Adipocyte (in vitro differentiated cells): ENCODE measurements at regions not wholly inside any gene's neighbourhood (a gene's known extent, or its start where the extent isn't known, plus 50 kb on each side); places are given as distances from the start of the nearest gene placed in this dataset.
A peak's percentile ranks its signal among the peaks of the same experiment; 100 is the strongest.

ENCODE experiments used
- DNase-seq: peaks from one replicate; pipeline ENCODE4 v3.0.0-alpha.2; 2015; ENCODE audit warnings: low read depth
- H3K27me3 ChIP-seq: replicated peaks from 2 replicates; pipeline ENCODE4 v1.7.0; 2013; ENCODE audit warnings: mild to moderate bottlenecking, low read length, moderate library complexity; ENCODE audit not compliant: control insufficient read depth, insufficient read depth
- H3K36me3 ChIP-seq: 2 replicates; pipeline ENCODE4 v1.7.0; 2013; ENCODE audit warnings: low read length, mild to moderate bottlenecking, moderate library complexity; ENCODE audit not compliant: control insufficient read depth, insufficient read depth, severe bottlenecking
- H3K4me1 ChIP-seq: 2 replicates; pipeline ENCODE4 v1.7.0; 2013; ENCODE audit warnings: mild to moderate bottlenecking, low read length, moderate library complexity; ENCODE audit not compliant: control insufficient read depth, insufficient read depth
- H3K4me3 ChIP-seq: 2 replicates; pipeline ENCODE4 v1.7.0; 2013; ENCODE audit warnings: mild to moderate bottlenecking, low read length, moderate library complexity
- H3K9ac ChIP-seq: 2 replicates; pipeline ENCODE4 v1.7.0; 2013; ENCODE audit warnings: mild to moderate bottlenecking, low read length, moderate library complexity
- H3K9me3 ChIP-seq: 2 replicates; pipeline ENCODE4 v1.7.0; 2013; ENCODE audit warnings: mild to moderate bottlenecking, low read length, moderate library complexity; ENCODE audit not compliant: control insufficient read depth

DNA sequence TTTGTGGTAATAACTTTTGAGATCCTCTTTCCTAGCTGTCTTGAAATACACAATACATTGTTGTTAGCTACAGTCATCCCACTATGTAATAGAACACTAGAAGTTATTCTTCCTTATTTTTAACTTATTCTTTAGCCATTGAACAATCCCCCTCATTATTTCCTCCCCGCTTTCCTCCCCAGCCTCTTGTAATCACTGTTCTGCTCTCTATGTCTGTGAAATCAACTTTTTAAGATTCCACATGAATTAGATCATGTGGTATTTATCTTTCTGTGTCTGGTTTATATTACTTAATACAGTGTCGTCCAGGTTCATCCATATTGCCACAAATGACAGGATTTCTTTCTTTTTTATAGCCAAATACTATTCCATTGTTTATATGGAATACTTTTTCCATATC lies 72.9 kb downstream of the SLC10A2 start:
- H3K27me3 ChIP-seq, result no peaks in the 10 kb centered on the region
- H3K4me1 ChIP-seq, result peaks cover 8% of the 10 kb centered on the region
- DNase-seq, result peak; percentile 8
- H3K36me3 ChIP-seq, result no peaks in the 10 kb centered on the region
- no peak overlapping the region for H3K4me3 ChIP-seq
- no peak overlapping the region for H3K9ac ChIP-seq
- peaks cover 2% of the 10 kb centered on the region for H3K9me3 ChIP-seq

DNA sequence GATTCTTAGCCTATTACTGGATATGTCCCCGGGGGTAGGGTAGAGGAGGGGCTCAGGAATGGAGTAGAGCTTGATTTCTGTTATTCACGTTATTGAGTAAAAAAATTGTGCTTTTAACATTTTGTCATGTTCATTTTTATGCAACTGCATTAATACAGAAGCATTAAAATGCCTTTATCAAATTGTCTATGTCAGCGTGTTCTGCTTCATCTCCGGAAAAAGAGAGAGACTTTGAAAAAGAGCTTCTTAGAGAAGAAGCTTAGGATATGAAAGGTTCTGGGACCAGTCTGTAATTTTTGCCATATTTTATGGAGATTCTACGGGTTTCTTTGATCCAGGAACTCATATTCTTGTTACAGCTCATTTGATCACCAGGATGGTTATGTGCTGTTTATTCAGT lies 82.0 kb downstream of the SLC10A2 start:
- Histone ChIP-seq H3K4me1 (peaks cover 13% of the 10 kb centered on the region), H3K9me3 (peaks cover 3% of the 10 kb centered on the region), H3K4me3 (no peak overlapping the region), H3K9ac (no peak overlapping the region), H3K36me3 (no peaks in the 10 kb centered on the region), H3K27me3 (no peaks in the 10 kb centered on the region)
- no peak for DNase-seq

DNA sequence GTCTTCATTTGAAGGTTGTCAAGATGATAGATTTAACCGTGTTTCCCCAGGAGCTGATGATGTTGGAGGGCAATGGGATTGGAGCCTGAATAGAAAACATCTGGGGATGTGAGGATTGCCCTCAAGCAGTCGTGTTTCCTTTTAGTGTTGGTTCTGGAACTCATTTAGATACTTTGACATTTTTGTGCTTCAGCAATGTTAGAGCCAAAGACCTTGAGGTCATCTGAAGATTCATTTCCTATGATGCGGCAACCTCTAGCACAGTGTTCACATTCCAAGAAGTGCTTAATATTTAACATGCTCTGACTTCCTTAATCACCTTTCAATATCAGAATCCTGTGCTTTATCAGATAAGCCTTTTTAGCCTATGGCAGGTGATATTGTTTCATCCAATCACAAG lies 82.7 kb downstream of the SLC10A2 start:
- Histone ChIP-seq H3K9me3 (peaks cover 3% of the 10 kb centered on the region), H3K4me3 (no peak overlapping the region), H3K36me3 (no peaks in the 10 kb centered on the region), H3K9ac (no peak overlapping the region), H3K27me3 (no peaks in the 10 kb centered on the region), H3K4me1 (peaks cover 13% of the 10 kb centered on the region)
- peak; percentile 60 for DNase-seq

DNA sequence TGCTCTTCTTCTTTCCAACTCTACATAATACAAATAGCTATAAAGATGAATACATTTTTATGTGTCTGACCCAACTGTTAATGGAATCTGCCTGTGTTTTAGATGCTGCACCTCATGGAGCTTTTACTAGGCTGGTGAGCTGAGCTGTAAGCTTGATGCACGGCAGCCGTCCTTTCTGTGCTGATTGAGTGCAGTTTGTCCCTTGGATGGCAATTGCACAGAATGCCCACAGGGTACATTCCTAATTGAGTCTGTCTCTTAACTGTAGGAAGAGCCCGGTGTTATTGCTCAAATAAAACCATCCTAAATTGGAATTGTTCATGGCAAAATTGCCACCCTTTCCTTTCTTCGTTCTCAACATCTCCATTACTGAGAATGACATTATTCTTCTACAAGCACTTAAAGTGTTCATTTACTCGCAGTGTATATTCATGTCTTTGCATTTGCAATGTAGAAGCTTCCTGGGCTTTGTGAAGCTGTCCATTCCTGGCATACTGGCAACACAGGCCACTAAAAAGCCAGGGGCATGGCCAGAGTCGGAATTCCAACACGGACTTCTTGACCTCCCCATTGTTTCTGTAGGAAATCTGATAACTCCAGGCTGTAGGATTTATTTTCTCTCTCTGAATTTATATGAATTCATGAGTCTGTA lies 85.8 kb downstream of the SLC10A2 start:
- no peak overlapping the region for H3K9ac ChIP-seq
- no peak for DNase-seq

DNA sequence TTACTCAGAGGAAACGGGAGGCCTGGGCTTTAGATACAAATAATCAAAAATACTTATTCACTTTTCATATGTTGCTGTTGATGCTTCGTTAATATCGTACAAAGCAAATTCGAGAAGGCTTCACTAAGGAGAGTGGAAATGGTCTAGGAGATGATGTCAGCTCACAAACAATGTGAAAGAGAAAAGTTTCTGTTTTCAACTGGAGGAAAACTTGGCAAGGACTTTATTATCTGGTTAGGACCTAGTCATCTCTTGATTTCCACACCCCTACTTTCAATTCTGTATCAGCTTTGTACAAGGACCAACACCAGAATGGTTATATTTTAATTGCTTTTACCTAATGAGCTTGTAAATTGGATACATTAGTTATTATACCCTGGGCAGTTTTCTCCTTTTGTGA lies 88.0 kb downstream of the SLC10A2 start:
- Histone ChIP-seq H3K9ac (peak overlapping the region; percentile 76), H3K4me1 (peaks cover 11% of the 10 kb centered on the region), H3K9me3 (no peaks in the 10 kb centered on the region), H3K27me3 (no peaks in the 10 kb centered on the region), H3K4me3 (peak overlapping the region; percentile 86), H3K36me3 (no peaks in the 10 kb centered on the region)
- DNase-seq, result peak; percentile 63

More for the DNA sequence above, 85.8 kb downstream of the SLC10A2 start:
- H3K4me1 ChIP-seq, result peaks cover 22% of the 10 kb centered on the region
- no peaks in the 10 kb centered on the region for H3K27me3 ChIP-seq
- H3K4me3 ChIP-seq, result no peak overlapping the region
- H3K9me3 ChIP-seq, result no peaks in the 10 kb centered on the region
- H3K36me3 ChIP-seq, result no peaks in the 10 kb centered on the region

DNA sequence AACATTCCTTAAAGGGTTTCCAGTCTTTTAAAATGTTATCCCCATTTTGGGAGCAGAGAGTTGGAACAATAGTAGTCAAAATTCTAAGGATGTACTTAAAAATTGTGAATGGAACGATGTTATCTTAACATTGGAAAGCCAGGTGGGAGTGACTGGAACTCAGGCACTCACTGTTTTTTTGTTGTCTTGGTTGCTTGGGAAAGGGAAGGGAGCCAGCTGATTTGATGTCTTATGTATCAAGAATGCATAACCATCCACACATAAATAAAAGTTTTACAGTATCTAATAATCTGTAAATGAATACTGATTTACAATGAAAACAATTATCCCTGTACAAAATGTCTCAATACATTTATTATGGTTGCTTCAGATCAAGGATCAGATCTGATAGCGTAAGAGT lies 88.7 kb downstream of the SLC10A2 start:
- Histone ChIP-seq H3K9me3 (no peaks in the 10 kb centered on the region), H3K9ac (peak overlapping the region; percentile 76), H3K4me3 (peak overlapping the region; percentile 86), H3K27me3 (peaks cover 4% of the 10 kb centered on the region), H3K4me1 (peaks cover 9% of the 10 kb centered on the region), H3K36me3 (no peaks in the 10 kb centered on the region)
- DNase-seq, result peak; percentile 35

DNA sequence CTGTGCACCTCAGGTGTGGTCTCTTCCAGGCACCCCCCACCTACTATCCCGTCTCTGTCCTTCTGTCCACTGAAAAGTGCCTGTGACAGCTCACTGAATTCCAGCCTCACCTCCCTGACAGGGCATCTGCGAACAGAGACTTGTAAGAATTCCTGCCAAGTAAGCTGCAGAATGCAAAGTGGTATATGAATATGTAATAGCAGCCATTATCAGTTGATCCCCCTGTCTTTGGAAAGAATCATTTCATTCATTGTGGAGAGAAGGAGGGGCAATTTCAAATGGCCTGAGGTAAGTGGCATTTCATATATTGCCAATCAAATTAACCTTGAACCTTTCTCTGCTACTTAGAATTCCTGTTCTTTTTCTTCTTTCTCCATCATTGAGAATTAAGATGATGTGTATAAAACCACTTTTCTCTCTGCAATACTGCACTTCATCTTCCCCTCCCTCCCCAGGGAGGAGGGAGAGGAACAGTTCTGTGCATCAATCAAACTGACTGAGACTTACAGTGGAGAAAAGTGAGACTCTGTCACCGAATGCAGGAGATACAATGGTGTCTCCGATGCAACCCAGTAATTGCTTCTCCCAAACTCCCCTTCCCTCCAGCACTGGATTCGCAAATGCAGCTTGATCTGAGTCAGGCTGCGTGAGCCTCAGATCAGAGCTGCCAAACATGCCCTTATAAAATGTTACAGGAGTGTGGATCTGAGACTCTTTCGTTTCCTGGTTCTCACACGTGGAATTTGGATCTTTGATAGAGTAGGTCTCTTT lies 91.7 kb downstream of the SLC10A2 start:
- Histone ChIP-seq H3K36me3 (no peaks in the 10 kb centered on the region), H3K4me1 (peaks cover 9% of the 10 kb centered on the region), H3K9ac (no peak overlapping the region), H3K4me3 (no peak overlapping the region), H3K27me3 (peaks cover 6% of the 10 kb centered on the region), H3K9me3 (no peaks in the 10 kb centered on the region)
- no peak for DNase-seq

DNA sequence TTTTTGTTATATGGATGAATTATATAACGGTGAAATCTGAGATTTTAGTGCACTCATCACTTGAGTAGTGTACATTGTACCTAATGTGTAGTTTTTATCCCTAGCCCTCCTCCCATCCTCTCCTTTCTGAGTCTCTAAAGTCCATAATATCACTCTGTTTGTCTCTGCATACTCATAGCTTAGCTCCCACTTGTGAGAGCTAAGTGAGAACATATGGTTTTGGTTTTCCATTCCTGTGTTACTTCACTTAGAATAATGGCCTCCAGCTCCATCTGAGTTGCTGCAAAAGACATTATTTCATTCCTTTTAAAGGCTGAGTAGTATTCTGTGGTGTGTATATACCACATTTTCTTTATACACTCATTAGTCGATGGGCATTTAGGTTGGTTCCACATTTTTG lies 94.0 kb downstream of the SLC10A2 start:
- Histone ChIP-seq H3K9ac (no peak overlapping the region), H3K27me3 (peaks cover 6% of the 10 kb centered on the region), H3K4me1 (peaks cover 2% of the 10 kb centered on the region), H3K9me3 (no peaks in the 10 kb centered on the region), H3K4me3 (no peak overlapping the region), H3K36me3 (no peaks in the 10 kb centered on the region)
- peak; percentile 51 for DNase-seq

DNA sequence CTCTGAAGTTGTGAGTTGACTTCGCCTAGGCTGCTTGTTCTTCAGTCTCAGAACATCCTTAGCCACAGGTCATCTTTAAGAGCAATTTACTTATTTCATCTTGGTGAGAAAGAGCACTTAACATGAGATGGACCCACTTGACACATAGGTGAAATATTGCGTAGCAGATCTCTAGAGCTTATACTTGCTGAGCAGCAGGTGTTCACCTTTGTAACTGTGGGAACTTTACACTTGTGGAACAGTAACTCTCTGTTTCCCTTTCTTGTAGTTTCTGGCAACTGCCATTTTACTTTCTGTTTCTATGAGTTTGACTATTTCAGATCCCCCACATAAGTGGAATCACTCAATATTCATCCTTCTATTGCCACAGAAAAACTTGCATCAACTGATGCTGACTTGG lies 95.7 kb downstream of the SLC10A2 start:
- Histone ChIP-seq H3K4me1 (no peaks in the 10 kb centered on the region), H3K36me3 (no peaks in the 10 kb centered on the region), H3K9me3 (no peaks in the 10 kb centered on the region), H3K9ac (no peak overlapping the region), H3K27me3 (peaks cover 6% of the 10 kb centered on the region), H3K4me3 (no peak overlapping the region)
- no peak for DNase-seq

DNA sequence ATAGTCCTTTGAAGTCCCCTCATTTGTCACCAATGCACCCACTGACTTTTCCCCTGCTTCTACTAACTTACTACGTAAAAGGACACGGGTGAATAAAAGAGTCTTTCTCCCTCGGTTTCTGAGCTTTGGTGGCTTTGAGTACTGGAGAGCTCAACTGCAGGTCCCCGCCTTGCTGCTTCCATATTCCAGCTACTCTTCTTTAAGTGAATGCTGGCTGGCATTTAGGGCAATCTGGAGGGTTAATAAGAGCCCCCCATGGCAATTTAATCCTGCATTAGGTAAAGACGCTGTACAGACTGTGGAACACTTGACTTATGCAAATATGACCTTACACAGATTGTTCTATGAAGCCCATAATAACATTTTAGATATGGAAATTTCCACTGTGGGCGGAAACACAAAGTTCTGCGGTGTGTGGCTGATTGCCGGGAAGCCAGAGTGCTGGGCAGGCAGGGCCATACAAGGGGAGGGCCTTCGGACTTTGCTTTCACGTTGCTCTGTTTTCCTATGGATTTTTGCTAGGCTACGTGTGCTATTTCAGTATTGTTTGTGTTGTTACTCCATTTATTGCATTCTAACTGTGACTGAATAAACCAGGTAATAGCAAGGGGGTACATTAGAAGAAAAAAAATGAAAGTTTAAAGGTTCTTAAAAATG lies 97.5 kb downstream of the SLC10A2 start:
- Histone ChIP-seq H3K9ac (no peak overlapping the region), H3K4me1 (no peaks in the 10 kb centered on the region), H3K9me3 (no peaks in the 10 kb centered on the region), H3K4me3 (no peak overlapping the region), H3K36me3 (no peaks in the 10 kb centered on the region), H3K27me3 (peaks cover 10% of the 10 kb centered on the region)
- DNase-seq, result no peak

DNA sequence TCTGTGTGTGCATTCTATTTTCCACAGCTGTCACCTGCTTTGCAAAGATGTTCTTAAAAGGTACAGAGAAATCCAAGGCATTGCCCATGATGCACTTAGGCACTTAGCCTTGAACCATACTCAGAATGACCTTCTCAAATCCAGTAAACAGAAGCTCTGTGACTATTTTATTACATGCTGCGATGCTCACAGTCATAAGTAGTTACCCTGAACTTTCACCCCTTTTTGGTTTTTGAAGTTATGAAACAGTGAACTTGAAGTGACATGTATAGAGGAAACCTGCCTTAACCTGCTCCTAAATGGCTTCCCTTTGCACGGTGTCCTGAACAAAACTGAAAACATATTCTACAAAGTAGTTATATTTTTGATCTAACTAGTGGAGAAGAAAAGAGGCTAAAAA lies 100.4 kb downstream of the SLC10A2 start:
- Histone ChIP-seq H3K9ac (no peak overlapping the region), H3K36me3 (no peaks in the 10 kb centered on the region), H3K9me3 (no peaks in the 10 kb centered on the region), H3K27me3 (peaks cover 9% of the 10 kb centered on the region), H3K4me3 (no peak overlapping the region), H3K4me1 (no peaks in the 10 kb centered on the region)
- no peak for DNase-seq
